HEK293 (cell line): ENCODE measurements at regions not wholly inside any gene's neighbourhood (a gene's known extent, or its start where the extent isn't known, plus 50 kb on each side); places are given as distances from the start of the nearest gene placed in this dataset.

Experiments used
- CTCF ChIA-PET: fragments of 350-600 bp; formaldehyde crosslinking; extraction: SDS; loops from one replicate; lab custom pipeline; 2021; ENCODE audit warnings: antibody characterized with exemption; lab: Yijun Ruan, JAX
- POLR2A ChIA-PET: fragments of 300-600 bp; formaldehyde crosslinking; extraction: SDS; loops from one replicate; lab custom pipeline; 2020; ENCODE audit warnings: antibody characterized with exemption, inconsistent platforms; lab: Yijun Ruan, JAX
- H3K27ac ChIP-seq: fragments of 200-500 bp; sonication (Bioruptor generic); 2 replicates; pipeline ENCODE4 v1.5.1; 2014; ENCODE audit warnings: low read depth, low read length, control low read depth, inconsistent platforms; ENCODE audit errors: extremely low read depth
- H3K36me3 ChIP-seq, 2 experiments: fragments of 200-500 bp in 1 of 2; sonication (Bioruptor generic) in 1 of 2; 1 replicate in 1 of 2; 2 replicates in 1 of 2; pipeline ENCODE4 v1.5.1; 2014 to 2017; ENCODE audit warnings: inconsistent platforms in 2 of 2, low read length in 2 of 2; ENCODE audit not compliant: control insufficient read depth in 2 of 2, insufficient read depth in 1 of 2
- H3K4me1 ChIP-seq: fragments of 200-500 bp; sonication (Bioruptor generic); 2 replicates; pipeline ENCODE4 v1.5.1; 2014; ENCODE audit warnings: mild to moderate bottlenecking, low read length, inconsistent platforms; ENCODE audit not compliant: control insufficient read depth, insufficient read depth
- H3K4me3 ChIP-seq: 2 replicates; pipeline ENCODE4 v1.5.1; 2011; ENCODE audit warnings: low read depth, mild to moderate bottlenecking, control low read depth, low read length, moderate library complexity
- H3K9me3 ChIP-seq: fragments of 200-500 bp; sonication (Bioruptor generic); 2 replicates; pipeline ENCODE4 v1.5.1; 2014; ENCODE audit warnings: low read depth, low read length, inconsistent platforms; ENCODE audit not compliant: control insufficient read depth, insufficient read depth
- ATF2 ChIP-seq: fragments of 450-650 bp; formaldehyde crosslinking; IDR thresholded peaks from 2 replicates; pipeline ENCODE4 v1.5.1; 2016; ENCODE audit warnings: missing biosample characterization, missing genetic modification characterization, low read depth
- KLF16 ChIP-seq: fragments of 450-650 bp; formaldehyde crosslinking; IDR thresholded peaks from 2 replicates; pipeline ENCODE4 v1.5.1; 2017; ENCODE audit warnings: missing biosample characterization, missing genetic modification characterization
- PRDM2 ChIP-seq: fragments of 450-650 bp; formaldehyde crosslinking; IDR thresholded peaks from 2 replicates; pipeline ENCODE4 v1.5.1; 2016; ENCODE audit warnings: missing biosample characterization, missing genetic modification characterization, borderline replicate concordance
- ZBTB11 ChIP-seq: fragments of 450-650 bp; formaldehyde crosslinking; conservative IDR thresholded peaks from 2 replicates; pipeline ENCODE4 v1.5.1; 2016; ENCODE audit warnings: low read depth, missing biosample characterization, missing genetic modification characterization
- ZNF214 ChIP-seq: fragments of 450-650 bp; formaldehyde crosslinking; IDR thresholded peaks from 2 replicates; pipeline ENCODE4 v1.5.1; 2017; ENCODE audit warnings: missing biosample characterization, mild to moderate bottlenecking, missing genetic modification characterization, borderline replicate concordance
- ZNF391 ChIP-seq: fragments of 450-650 bp; formaldehyde crosslinking; IDR thresholded peaks from 2 replicates; pipeline ENCODE4 v1.5.1; 2016; ENCODE audit warnings: low read depth, missing biosample characterization, missing genetic modification characterization, borderline replicate concordance
- ZNF416 ChIP-seq: fragments of 450-650 bp; formaldehyde crosslinking; IDR thresholded peaks from 2 replicates; pipeline ENCODE4 v1.5.1; 2016; ENCODE audit warnings: missing biosample characterization, missing genetic modification characterization
- ZNF473 ChIP-seq: fragments of 450-650 bp; formaldehyde crosslinking; IDR thresholded peaks from 2 replicates; pipeline ENCODE4 v1.5.1; 2017; ENCODE audit warnings: missing biosample characterization, missing genetic modification characterization
- ZNF600 ChIP-seq: fragments of 450-650 bp; formaldehyde crosslinking; IDR thresholded peaks from 2 replicates; pipeline ENCODE4 v1.5.1; 2016; ENCODE audit warnings: missing biosample characterization, missing genetic modification characterization
- ZNF777 ChIP-seq: fragments of 450-650 bp; formaldehyde crosslinking; IDR thresholded peaks from 2 replicates; pipeline ENCODE4 v1.5.1; 2017; ENCODE audit warnings: missing biosample characterization, missing genetic modification characterization, borderline replicate concordance

- no peak for TF ChIP-seq ZNF416 (tag by site-specific recombination)
- no peak for TF ChIP-seq ZNF391 (tag by site-specific recombination)
- no peak for TF ChIP-seq KLF16
- no peak for TF ChIP-seq ZBTB11 (tag by site-specific recombination)
- TF ChIP-seq ZNF600 (tag by site-specific recombination): no peak
- no peak for TF ChIP-seq ATF2 (tag by site-specific recombination)
- no peaks in the 10 kb centered on the region for H3K36me3 ChIP-seq
- H3K4me1 ChIP-seq: no peaks in the 10 kb centered on the region
- ChIA-PET POLR2A (no interaction called here), CTCF (no interaction called here)
- no peak overlapping the region for H3K4me3 ChIP-seq
- no peak overlapping the region for H3K27ac ChIP-seq
- H3K9me3 ChIP-seq: no peaks in the 10 kb centered on the region
These were observed 116.8 kb upstream of the UGT8 start for GRCh38 chr4:114481856-114482255.

- H3K4me3 ChIP-seq: no peak overlapping the region
- H3K4me1 ChIP-seq: no peaks in the 10 kb centered on the region
- POLR2A ChIA-PET: no interaction called here
- CTCF ChIA-PET: no interaction called here
- TF ChIP-seq PRDM2 (tag by site-specific recombination): no peak
- TF ChIP-seq ZNF777 (tag by site-specific recombination): no peak
- TF ChIP-seq ZNF473 (tag by site-specific recombination): no peak
- no peak for TF ChIP-seq ZNF214 (tag by site-specific recombination)
- no peaks in the 10 kb centered on the region for H3K9me3 ChIP-seq
- H3K27ac ChIP-seq: no peak overlapping the region
- no peaks in the 10 kb centered on the region for H3K36me3 ChIP-seq
These were observed 111.5 kb upstream of the UGT8 start for GRCh38 chr4:114487101-114487500.
